ENCODE measurements at regions not wholly inside any gene's neighbourhood (a gene's known extent, or its start where the extent isn't known, plus 50 kb on each side); places are given as distances from the start of the nearest gene placed in this dataset.

- no peak for TF ChIP-seq CTCF (IDR thresholded peaks at IDR 0.05)
- Mint-ChIP-seq H3K36me3 (ENCODE audit: low read depth) (no peaks in the 10 kb centered on the region), H3K27ac (no peak overlapping the region), H3K27me3 (ENCODE audit: low read depth, poor library complexity) (peaks cover 22% of the 10 kb centered on the region), H3K4me3 (no peak overlapping the region), H3K9me3 (no peaks in the 10 kb centered on the region), H3K4me1 (peaks cover 31% of the 10 kb centered on the region)
- no peak for DNase-seq
Measured at GRCh38 chr9:126160067-126160853, 166.4 kb upstream of the MVB12B start.

DNA sequence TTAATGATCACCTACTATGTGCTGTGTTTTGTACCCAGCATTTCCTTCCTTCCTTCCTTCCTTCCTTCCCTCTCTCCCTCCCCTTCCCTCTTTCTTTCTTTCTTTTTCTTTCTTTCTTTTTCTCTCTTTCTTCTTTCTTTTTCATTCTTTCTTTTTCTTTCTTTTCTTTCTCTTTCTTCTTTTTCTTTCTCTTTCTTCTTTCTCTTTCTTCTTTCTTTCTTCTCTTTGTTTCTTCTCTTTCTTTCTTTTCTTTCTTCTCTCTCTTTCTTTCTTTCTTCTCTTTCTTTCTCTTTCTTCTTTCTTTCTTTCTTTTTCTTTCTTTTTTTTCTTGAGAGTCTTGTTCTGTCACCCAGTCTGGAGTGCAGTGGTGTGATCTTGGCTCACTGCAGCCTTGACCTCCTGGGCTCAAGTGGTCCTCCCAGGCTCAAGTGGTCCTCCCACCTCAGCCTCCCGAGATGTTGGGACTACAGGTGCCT is 165.7 kb upstream of the MVB12B start:
- no peak for TF ChIP-seq CTCF (IDR thresholded peaks at IDR 0.05)
- H3K9me3 Mint-ChIP-seq = no peaks in the 10 kb centered on the region
- no peaks in the 10 kb centered on the region for H3K36me3 Mint-ChIP-seq (ENCODE audit: low read depth)
- DNase-seq = no peak
- H3K27ac Mint-ChIP-seq = no peak overlapping the region
- peaks cover 24% of the 10 kb centered on the region for H3K27me3 Mint-ChIP-seq (ENCODE audit: low read depth, poor library complexity)
- H3K4me3 Mint-ChIP-seq = no peak overlapping the region
- H3K4me1 Mint-ChIP-seq = peaks cover 31% of the 10 kb centered on the region

GRCh38 chr9:126162611-126163381 is 163.8 kb upstream of the MVB12B start:
- Mint-ChIP-seq H3K36me3 (ENCODE audit: low read depth) (no peaks in the 10 kb centered on the region), H3K27ac (no peak overlapping the region), H3K27me3 (ENCODE audit: low read depth, poor library complexity) (peaks cover 22% of the 10 kb centered on the region), H3K9me3 (no peaks in the 10 kb centered on the region), H3K4me1 (peaks cover 19% of the 10 kb centered on the region), H3K4me3 (no peak overlapping the region)
- no peak for TF ChIP-seq CTCF (IDR thresholded peaks at IDR 0.05)
- no peak for DNase-seq

- Mint-ChIP-seq H3K27me3 (ENCODE audit: low read depth, poor library complexity) (peaks cover 34% of the 10 kb centered on the region), H3K9me3 (no peaks in the 10 kb centered on the region), H3K27ac (no peak overlapping the region), H3K4me1 (no peaks in the 10 kb centered on the region), H3K4me3 (no peak overlapping the region), H3K36me3 (ENCODE audit: low read depth) (no peaks in the 10 kb centered on the region)
- TF ChIP-seq CTCF (IDR thresholded peaks at IDR 0.05) = no peak
- no peak for DNase-seq
Measured at GRCh38 chr9:126164796-126165525, 161.7 kb upstream of the MVB12B start.

- Mint-ChIP-seq H3K9me3 (no peaks in the 10 kb centered on the region), H3K27me3 (ENCODE audit: low read depth, poor library complexity) (peaks cover 34% of the 10 kb centered on the region), H3K4me3 (no peak overlapping the region), H3K4me1 (no peaks in the 10 kb centered on the region), H3K36me3 (ENCODE audit: low read depth) (no peaks in the 10 kb centered on the region), H3K27ac (no peak overlapping the region)
- no peak for DNase-seq
- TF ChIP-seq CTCF (IDR thresholded peaks at IDR 0.05) = no peak
Measured at GRCh38 chr9:126165755-126166154, 160.9 kb upstream of the MVB12B start.

Measured in nephron progenitor cell (in vitro differentiated cells).